SK-N-SH (cell line): ENCODE measurements at regions not wholly inside any gene's neighbourhood (a gene's known extent, or its start where the extent isn't known, plus 50 kb on each side); places are given as distances from the start of the nearest gene placed in this dataset.
"Not testable (repeated sequence)": the region's sequence is repeated elsewhere in the genome, so short reads cannot be mapped to it uniquely, and the experiment has no call there.

Experiments used
- GATA2 ChIP-seq: sonication (generic); formaldehyde crosslinking; IDR thresholded peaks from 2 replicates; pipeline ENCODE4 v1.5.0; 2020; ENCODE audit warnings: mild to moderate bottlenecking, missing genetic modification reagents
- RAD21 ChIP-seq: IDR thresholded peaks from 2 replicates; pipeline ENCODE4 v1.6.1; 2012; ENCODE audit warnings: mild to moderate bottlenecking, low read length
- TF ChIP-seq, protein P1 (sequence below): fragments of 200-600 bp; sonication (generic); IDR thresholded peaks from 2 replicates; pipeline ENCODE4 v1.6.1; 2017; ENCODE audit warnings: antibody characterized with exemption, mild to moderate bottlenecking, moderate library complexity

DNA sequence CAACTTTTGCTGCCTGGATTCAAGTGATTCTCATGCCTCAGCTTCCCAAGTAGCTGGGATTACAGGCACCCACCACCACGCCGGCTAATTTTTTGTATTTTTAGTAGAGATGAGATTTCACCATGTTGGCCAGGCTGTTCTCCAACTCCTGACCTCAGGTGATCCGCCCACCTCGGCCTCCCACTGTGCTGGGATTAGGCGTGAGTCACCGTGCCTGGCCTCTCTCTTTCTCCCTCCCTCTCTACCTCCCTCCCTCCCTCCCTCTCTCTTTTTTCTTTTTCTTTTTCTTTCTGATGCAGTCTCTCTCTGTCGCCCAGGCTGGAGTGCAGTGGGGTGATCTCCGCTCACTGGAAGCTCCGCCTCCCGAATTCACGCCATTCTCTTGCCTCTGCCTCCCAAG, 186.3 kb upstream of the DAB2 start:
- TF ChIP-seq RAD21; GATA2 (CRISPR knock-in tag): not testable (repeated sequence)
- TF ChIP-seq, protein P1, sequence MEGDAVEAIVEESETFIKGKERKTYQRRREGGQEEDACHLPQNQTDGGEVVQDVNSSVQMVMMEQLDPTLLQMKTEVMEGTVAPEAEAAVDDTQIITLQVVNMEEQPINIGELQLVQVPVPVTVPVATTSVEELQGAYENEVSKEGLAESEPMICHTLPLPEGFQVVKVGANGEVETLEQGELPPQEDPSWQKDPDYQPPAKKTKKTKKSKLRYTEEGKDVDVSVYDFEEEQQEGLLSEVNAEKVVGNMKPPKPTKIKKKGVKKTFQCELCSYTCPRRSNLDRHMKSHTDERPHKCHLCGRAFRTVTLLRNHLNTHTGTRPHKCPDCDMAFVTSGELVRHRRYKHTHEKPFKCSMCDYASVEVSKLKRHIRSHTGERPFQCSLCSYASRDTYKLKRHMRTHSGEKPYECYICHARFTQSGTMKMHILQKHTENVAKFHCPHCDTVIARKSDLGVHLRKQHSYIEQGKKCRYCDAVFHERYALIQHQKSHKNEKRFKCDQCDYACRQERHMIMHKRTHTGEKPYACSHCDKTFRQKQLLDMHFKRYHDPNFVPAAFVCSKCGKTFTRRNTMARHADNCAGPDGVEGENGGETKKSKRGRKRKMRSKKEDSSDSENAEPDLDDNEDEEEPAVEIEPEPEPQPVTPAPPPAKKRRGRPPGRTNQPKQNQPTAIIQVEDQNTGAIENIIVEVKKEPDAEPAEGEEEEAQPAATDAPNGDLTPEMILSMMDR = not testable (repeated sequence)
